Neural progenitor cell (in vitro differentiated cells): ENCODE measurements at regions not wholly inside any gene's neighbourhood (a gene's known extent, or its start where the extent isn't known, plus 50 kb on each side); places are given as distances from the start of the nearest gene placed in this dataset.

Experiments
- CTCF ChIP-seq: fragments of 200-600 bp; sonication (generic); IDR thresholded peaks from 2 replicates; pipeline ENCODE4 v1.5.1; 2017; ENCODE audit warnings: antibody characterized with exemption, mild to moderate bottlenecking
- EZH2 ChIP-seq: fragments of 200-600 bp; sonication (generic); IDR thresholded peaks from 2 replicates; pipeline ENCODE4 v1.6.1; 2017; ENCODE audit warnings: antibody characterized with exemption, mild to moderate bottlenecking, moderate library complexity
- EZH2phosphoT487 ChIP-seq: fragments of 200-600 bp; sonication (generic); IDR thresholded peaks from 2 replicates; pipeline ENCODE4 v1.6.1; 2017; ENCODE audit warnings: antibody characterized with exemption

- no peak for TF ChIP-seq CTCF
- no peak for TF ChIP-seq EZH2
- TF ChIP-seq EZH2phosphoT487, result no peak
Measured at GRCh38 chr3:148532774-148533173, 164.9 kb upstream of the AGTR1 start.
